Gastroesophageal sphincter (tissue), 3 donors: ENCODE measurements at regions not wholly inside any gene's neighbourhood (a gene's known extent, or its start where the extent isn't known, plus 50 kb on each side); places are given as distances from the start of the nearest gene placed in this dataset.

Experiments used
- EP300 ChIP-seq: sonication (generic); formaldehyde crosslinking; IDR thresholded peaks from one replicate; pipeline ENCODE4 v1.6.1; 2017; ENCODE audit warnings: antibody characterized with exemption, mild to moderate bottlenecking
- POLR2A ChIP-seq, 2 donors: fragments of 450-650 bp; IDR thresholded peaks; one replicate each; pipeline ENCODE4 v1.6.1; 2017; ENCODE audit warnings: antibody characterized with exemption in 2 of 2, mild to moderate bottlenecking in 2 of 2, moderate library complexity in 1 of 2
- POLR2AphosphoS5 ChIP-seq: sonication (generic); formaldehyde crosslinking; IDR thresholded peaks from one replicate; pipeline ENCODE4 v1.6.1; 2017; ENCODE audit warnings: antibody characterized with exemption
- TF ChIP-seq, protein P1 (sequence below), 4 experiments: fragments of 200-600 bp in 2 of 4; fragments of 450-650 bp in 2 of 4; sonication (generic) in 1 of 4; IDR thresholded peaks; one replicate each; pipeline ENCODE4 v1.5.1; 2017 to 2019; ENCODE audit warnings: antibody characterized with exemption in 4 of 4, mild to moderate bottlenecking in 2 of 4, moderate library complexity in 2 of 4

GRCh38 chr16:86690970-86691369, 112.6 kb downstream of the FOXL1 start:
- TF ChIP-seq, protein P1, sequence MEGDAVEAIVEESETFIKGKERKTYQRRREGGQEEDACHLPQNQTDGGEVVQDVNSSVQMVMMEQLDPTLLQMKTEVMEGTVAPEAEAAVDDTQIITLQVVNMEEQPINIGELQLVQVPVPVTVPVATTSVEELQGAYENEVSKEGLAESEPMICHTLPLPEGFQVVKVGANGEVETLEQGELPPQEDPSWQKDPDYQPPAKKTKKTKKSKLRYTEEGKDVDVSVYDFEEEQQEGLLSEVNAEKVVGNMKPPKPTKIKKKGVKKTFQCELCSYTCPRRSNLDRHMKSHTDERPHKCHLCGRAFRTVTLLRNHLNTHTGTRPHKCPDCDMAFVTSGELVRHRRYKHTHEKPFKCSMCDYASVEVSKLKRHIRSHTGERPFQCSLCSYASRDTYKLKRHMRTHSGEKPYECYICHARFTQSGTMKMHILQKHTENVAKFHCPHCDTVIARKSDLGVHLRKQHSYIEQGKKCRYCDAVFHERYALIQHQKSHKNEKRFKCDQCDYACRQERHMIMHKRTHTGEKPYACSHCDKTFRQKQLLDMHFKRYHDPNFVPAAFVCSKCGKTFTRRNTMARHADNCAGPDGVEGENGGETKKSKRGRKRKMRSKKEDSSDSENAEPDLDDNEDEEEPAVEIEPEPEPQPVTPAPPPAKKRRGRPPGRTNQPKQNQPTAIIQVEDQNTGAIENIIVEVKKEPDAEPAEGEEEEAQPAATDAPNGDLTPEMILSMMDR (IDR thresholded peaks at IDR 0.05): no peak
- TF ChIP-seq EP300: no peak
- no peak for TF ChIP-seq POLR2A (IDR thresholded peaks at IDR 0.05)
- no peak for TF ChIP-seq POLR2AphosphoS5
